GM11168 (cell line): ENCODE measurements at regions not wholly inside any gene's neighbourhood (a gene's known extent, or its start where the extent isn't known, plus 50 kb on each side); places are given as distances from the start of the nearest gene placed in this dataset.
"Not testable (repeated sequence)": the region's sequence is repeated elsewhere in the genome, so short reads cannot be mapped to it uniquely, and the experiment has no call there.

ENCODE experiments used
- in situ Hi-C: fragments of 300-500 bp; cut with MboI; formaldehyde crosslinking; loops from one replicate; pipeline ENCODE4 v1.12.0; 2022; ENCODE audit warnings: low sequenced_read_pairs; ENCODE audit not compliant: unreplicated experiment

- in situ Hi-C loops: no loop called here
Measured at GRCh38 chr18:24613896-24614640, 153.6 kb downstream of the HRH4 start.

DNA sequence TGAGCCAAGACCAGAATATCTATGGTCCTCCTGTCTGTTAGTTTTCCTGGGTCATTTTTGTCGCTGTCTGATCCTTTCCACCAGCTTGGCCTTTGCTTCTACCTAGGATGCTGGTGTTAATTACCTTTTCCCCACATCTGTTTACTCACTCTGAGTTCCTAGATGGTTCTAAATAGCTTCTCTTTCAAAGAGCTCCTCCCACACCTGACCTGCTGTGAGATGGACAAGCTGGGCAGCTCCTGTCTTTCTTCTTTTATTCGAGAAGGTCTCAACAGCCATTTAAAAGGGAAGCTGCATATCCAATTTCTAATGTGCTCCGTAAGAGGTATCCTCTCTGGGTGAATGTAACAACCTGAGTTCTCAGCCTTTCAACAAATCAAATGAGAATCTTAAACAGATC, 156.2 kb downstream of the HRH4 start:
- in situ Hi-C loops: no loop called here

DNA sequence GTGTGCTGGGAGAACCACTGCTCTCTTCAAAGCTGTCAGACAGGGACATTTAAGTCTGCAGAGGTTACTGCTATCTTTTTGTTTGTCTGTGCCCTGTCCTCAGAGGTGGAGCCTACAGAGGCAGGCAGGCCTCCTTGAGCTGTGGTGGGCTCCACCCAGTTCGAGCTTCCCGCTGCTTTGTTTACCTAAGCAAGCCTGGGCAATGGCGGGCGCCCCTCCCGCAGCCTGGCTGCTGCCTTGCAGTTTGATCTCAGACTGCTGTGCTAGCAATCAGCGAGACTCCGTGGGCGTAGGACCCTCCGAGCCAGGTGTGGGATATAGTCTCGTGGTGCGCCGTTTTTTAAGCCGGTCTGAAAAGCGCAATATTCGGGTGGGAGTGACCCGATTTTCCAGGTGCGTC, 164.0 kb downstream of the HRH4 start:
- in situ Hi-C loops: not testable (repeated sequence)

GRCh38 chr18:24627644-24628315, 167.3 kb downstream of the HRH4 start:
- in situ Hi-C loops: no loop called here

DNA sequence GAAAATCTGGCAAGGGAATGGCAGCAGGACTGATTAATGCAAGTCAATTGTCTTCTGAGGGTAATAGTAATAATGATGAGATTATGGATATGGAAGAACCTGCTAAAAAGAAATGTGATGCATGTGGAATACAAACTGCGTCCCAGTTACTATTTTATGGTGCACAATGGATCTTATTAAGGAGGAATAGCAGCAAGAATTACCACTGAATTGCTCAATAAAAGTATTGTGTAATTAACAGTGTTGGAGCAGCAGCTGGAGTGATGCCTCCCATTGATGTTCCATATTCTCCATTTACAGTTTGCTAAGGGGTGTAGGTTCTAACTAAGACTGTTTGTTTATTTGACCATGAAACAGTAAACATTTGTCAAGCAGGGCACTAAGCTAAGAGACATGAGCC, 167.9 kb downstream of the HRH4 start:
- in situ Hi-C loops: no loop called here

GRCh38 chr18:24629921-24630320, 169.5 kb downstream of the HRH4 start:
- in situ Hi-C loops: no loop called here

GRCh38 chr18:24630346-24630880, 170.0 kb downstream of the HRH4 start:
- in situ Hi-C loops: no loop called here

DNA sequence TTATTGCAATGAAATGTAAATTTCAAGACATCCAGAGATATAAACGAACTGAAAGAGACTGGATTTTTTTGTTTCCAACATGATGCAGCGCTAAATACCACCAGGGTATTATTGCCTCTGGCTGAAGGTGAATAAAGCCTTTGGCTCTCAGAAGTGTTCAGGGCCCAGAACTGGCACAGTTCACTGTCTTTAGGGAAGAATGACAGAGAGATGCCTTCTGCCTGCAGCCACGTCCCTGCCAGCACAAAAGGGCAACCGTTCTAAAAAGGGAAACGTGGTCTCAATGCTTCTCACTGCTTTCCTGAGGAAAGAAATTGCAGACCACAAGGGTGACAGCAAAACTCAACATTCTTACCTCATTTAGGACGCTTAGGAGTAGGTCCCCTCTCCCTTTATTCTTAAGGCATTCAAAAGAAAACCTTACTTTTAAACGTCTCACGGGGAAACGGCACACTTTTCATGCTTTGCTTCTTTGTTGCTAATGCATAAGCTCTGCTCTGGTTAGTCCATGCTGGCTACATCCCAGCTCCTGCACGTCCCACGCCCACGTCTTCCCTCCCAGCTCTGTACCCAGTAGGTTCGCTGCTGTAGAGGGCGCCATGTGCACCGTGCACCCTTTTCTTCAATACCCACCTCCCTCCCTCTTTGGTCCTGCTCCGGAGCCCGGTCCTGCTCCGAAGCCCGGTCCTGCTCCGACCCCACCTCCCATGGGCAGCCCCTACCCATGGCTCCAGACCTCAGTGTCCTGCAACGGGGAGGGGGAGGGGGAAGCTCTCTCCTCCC, 171.0 kb downstream of the HRH4 start:
- in situ Hi-C loops: no loop called here

DNA sequence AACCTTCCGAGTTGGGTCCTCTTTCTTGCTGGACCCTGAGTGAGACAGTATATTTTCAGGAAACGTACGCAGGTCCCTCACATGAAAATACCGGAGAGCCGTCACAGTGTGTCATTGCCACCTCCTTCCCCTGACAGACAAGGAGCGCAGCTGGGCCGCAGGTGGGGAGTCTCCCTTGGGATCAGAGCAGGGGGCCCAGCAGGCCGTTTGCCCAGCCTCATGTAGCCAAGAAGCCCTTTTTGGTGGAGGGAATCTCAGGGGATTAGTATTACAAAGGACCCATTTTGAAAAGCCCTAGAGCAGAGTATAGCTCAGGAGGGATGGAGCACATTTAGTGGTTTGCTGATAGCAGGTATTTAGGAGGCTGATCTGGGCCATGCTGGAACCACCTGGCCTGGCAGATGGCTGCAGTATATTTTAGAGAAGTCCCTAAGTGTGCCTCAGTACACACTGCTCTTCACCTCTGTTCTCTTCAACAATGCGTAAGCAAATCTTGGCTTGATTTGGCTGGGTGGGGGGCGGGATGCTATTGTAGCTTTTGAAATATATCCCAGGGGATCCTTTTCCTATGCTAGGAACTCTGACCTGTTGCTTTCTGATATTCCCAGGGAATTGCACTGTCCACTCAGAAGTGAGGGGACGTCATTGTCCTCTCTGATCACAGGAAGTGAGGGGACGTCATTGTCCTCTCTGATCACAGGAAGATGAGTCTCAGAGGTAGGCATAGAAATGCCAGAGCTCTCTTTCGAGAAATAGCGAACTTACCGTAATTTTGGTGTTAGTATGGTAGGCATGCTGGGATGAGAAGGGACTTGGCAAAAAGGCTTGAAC, 171.9 kb downstream of the HRH4 start:
- in situ Hi-C loops: no loop called here

GRCh38 chr18:24633121-24633520, 172.7 kb downstream of the HRH4 start:
- in situ Hi-C loops: no loop called here

DNA sequence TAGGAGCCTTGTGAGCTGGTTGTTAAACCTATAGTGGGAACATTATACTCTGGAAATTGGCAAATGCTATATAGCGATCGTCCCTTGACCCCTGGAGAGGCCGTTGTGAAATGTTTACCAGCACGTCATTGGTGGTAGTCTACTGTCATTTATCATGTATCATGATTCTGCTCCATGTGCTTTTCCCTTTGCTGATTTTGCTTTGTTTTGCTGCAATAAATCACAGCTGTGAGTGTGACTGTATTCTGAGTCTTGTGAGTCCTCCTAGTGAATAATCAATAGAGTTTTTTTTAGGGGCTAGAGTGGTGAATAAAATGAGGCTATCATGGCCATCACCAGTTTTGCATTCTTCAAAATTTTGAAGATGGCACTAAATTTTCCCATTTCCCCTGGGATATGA, 189.1 kb downstream of the HRH4 start:
- in situ Hi-C loops: no loop called here

DNA sequence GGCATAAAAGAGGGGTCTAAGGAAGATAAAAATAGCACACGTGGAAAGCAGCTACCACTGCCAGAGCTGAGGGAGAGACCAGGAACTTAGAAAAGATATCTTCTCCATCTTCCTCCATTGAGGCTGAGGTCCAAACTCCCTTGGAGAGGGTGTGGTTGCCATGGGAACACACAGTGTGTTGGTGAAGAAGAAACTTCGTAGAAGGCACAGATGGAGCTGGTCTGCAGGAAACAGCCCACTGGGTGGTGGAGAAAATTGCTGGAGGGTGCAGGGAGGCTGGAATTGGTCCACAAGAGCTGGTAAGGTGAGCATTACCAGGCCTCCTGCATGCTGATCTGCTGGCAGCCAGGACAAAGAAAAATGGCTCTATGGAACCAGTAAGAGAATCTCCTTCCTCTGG, 191.0 kb downstream of the HRH4 start:
- in situ Hi-C loops: no loop called here

DNA sequence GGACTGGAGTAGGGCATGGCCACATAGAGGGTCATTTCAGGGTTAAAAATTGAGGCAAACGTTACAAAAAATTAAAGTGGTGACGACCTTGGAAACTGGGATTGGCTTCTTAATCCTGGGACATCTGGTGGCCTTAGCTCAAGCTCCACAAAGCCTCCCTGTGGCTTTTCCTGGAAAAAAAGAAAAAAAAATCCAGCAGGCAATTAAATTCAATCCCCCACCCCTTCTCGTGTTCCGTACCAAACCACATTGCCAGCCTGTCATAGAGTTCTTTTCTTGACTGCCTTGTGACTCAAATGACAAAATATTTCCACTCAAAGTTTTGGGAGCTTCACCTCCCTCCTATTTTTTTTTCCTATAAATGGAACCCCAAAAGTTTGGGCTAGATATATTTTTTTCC, 195.6 kb downstream of the HRH4 start:
- in situ Hi-C loops: no loop called here

DNA sequence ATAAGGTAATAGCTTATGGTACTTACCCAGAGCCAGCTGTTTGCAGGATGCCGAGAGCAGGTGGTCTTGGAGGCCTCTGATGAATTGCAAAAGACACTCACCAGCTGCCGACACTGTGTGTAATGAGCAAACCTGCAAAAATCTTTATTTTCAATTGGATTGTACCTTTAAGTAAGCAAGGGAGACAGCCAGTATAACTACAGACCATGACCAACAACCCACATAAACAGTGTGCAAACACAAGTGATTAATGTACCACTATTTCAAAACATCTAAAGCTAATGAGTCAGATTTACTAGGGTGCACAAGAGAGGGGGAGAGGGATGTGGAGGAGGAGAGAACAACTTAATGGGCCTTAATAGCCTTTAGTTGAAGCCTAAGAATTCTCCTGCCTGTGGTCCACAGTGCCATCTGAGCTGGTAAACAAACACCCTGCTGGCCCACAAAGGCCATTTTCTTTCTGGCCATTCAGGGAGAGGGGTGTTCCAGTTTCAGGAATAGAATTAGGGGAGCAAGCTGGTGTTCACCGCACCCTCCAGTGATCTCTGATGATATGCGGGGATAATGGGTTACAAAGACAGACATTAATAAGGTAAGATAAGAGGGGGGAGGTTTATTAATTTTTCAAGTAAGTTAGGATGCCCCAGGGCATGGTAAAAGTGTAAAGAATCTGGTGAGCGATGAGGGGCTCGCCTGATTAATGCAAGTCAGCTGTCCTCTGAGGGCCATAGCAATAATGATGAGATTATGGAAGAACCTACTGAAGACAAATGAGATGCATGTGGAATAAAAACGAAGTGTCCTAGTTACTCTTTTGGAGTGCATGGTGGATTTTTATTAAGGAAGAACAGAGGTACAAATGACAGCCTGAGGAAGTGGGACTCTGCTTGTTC, 196.4 kb downstream of the HRH4 start:
- in situ Hi-C loops: no loop called here

- in situ Hi-C loops: no loop called here
Measured at GRCh38 chr18:24657444-24657842, 197.0 kb downstream of the HRH4 start.

DNA sequence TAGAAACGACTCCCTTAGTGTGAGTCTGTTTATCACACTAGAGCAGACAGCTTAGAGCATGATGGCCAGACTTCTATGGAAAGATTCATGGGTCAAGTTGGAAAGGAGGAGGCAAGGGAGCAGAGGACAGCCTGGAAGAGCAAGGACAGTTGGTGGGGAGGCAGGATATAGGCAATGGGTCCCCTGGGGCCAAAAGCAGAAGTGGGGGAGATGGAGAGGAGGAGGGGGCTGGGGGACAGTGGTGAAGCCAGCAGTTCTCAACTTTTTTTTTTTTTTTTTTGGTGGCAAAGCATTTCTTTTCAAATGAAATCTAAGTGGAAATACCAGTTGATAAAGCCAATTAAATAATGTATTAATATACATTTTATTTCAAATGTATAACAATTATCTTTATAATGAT, 197.9 kb downstream of the HRH4 start:
- in situ Hi-C loops: no loop called here

DNA sequence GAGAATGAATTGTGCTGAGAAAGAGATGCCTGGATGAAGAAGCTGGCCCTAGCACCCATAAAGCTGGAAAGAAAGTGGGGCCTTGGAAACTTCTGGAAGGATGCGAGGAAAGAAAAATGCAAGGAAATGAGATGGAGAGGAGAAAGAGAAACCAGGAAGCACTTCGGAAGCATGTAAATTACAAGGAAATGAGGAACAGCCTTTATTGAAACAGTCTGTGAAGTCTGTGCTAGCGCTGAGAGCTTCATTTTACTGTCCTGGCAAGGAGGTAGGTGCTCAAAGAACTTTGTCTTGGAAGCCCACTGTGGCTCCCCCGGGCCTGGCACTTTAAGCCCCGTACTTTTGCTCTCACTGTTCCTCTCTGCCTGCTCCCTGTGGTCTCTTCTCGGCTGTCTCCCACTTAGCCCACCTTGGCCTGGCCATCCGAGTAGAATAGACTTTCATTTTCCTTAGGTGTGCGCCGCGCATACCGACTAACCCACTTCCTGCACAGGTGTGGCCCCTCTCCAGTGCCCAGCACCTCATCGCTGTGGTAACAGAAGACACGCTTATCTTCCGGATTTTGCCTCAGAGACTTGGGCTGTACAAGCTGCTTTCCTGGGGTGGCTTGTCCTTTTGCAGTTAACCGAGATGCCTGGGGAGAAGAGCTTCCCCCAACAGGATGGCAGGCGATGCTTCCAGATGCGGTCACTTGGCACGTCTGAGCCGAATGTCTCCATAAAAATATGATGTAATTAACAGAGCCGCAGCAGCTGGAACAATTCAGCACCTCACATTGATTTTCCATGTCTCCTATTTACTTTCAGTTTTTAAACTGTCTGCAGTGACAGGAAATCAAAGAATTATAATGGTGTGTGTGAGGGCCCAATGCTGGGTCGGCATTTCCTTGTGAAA, 199.6 kb downstream of the HRH4 start:
- in situ Hi-C loops: no loop called here

DNA sequence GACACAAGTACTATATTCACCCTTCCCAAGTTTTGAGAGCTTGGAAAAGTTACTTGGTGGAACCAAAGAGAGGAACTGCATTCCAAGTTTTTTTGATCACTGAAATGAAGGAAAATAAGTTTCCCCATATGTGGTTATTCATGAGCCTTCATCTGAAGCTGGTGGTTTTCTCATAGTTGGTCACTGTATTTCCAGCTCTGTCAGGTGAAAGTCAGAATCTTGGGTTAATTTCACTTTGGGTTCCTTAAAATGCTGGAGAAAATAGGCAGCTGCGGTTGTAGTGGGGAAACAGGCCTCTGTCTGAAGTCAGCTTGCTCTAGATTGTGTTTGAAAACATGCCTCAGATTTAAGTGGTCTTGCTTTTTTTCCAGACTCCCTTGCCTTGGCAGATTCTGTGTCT, 200.5 kb downstream of the HRH4 start:
- in situ Hi-C loops: no loop called here
